ENCODE measurements at regions not wholly inside any gene's neighbourhood (a gene's known extent, or its start where the extent isn't known, plus 50 kb on each side); places are given as distances from the start of the nearest gene placed in this dataset.
A peak's percentile ranks its signal among the peaks of the same experiment; 100 is the strongest.

- DNase-seq: no peak
Measured at GRCh38 chr18:51955136-51955535, 384.9 kb upstream of the DCC start.

DNA sequence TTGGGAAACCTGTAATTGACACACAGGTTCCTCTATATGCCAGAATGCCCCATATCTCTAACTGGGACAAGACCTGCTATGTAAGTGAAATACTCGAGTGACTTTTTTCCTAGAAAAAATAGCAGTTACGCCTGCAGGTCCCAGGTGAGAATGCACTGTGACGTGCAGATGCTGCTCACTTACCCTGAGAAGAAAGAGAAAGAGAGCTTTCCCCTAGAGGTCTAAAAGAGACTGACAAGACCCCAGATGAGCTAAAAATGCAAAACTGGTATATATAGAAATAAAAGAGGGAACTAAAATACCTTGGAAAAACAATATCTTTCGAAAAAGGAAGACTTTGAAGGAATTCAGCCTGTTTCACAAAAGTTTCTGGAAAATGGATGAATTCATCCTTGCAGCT is 383.0 kb upstream of the DCC start:
- DNase-seq: no peak

DNA sequence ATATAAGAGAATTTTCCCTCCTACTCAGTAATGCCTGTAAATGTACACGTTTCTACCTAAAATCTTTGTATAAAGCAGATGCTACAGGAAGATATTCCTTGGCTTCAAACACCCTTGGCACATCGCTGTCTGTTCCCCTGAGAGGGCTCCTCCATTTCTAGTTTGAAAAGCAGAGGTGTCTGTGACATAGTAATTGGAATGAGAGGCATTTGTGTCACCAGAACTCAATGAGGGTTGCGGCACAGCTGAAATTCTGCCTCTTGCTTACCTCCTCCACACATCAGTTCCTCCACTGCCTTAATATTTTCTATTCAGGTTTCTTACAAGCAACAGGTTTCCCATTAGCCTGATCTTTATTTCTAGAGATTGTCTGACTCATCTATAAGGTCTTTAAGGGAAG is 359.9 kb upstream of the DCC start:
- no peak for DNase-seq

- DNase-seq: no peak
Measured at GRCh38 chr18:51988277-51988676, 351.7 kb upstream of the DCC start.

DNA sequence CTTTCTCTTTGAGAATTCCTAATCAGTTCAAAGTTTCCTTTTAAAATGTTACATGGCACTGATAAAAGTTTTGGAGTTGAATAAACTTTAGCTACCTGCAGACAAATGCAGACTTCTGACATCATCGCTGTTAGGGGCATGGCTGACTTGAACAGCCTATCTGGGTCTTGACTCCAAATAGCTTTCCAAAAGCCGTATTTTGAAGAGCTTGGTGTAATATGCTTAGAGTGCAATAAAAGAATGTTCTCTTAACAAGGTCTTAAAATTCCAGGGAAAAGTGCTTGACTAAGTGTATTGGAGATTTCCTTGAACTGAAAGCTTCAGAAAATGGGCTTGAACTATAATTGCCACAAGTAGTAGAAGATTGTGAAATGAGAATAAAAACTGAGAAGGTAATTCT is 342.9 kb upstream of the DCC start:
- no peak for DNase-seq

DNA sequence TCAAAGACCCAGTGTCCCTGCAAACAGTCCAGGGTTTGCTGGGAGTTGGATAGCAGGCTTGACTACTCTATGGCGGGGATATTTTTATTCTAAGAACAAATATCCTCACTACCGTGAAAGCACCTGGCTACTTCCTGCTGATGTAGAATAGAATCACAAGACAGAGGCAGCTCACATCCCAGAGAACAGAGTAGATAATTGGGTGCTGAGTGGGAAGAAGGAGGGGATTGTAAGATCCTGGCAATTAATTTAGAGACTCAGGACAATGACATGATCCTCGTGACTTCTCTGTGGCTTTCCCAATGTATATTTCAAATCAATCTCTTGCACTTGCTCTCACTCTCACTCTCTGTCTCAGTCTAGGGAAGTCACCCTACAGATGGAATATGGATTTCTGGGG is 341.9 kb upstream of the DCC start:
- no peak for DNase-seq

GRCh38 chr18:51998711-51999110 is 341.3 kb upstream of the DCC start:
- DNase-seq: no peak

DNA sequence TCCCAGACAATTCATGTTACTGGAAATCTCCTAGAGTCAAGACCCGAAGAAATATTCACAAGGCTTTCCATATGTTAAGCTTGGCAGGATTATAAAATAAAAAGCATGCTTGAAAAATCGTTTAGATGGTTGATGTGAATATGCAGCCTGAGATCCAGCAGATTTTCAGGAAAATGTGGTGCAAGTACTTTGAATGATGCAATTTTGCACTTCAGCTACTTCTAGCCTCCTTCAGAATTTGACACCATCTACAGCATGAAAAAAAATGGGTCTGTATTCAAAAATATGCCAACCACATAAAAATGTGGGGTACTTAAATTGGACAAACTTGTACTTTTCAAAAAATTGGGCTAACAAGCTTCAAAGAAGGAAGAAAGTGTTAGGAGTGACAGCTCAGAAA is 340.6 kb upstream of the DCC start:
- no peak for DNase-seq

DNA sequence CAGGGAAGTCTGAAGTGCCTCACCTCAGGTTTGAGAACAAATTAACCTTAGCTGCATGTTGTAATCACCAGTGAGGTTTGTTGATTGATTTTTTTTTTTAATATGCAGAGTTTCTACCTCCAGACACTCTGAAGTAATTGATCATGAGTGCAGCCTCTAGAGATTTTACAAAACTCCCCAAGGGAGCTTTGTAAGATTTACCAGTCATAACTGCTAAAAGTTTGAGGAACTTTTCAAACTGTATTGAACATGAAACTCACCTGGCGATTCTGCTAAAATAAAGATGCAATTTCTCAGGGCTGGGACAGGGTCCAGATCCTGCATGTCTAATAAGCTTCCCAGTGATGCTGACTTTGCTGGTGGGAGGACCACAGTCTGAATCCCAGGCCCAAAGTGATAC is 339.6 kb upstream of the DCC start:
- DNase-seq: no peak

GRCh38 chr18:52001106-52001505 is 338.9 kb upstream of the DCC start:
- no peak for DNase-seq

GRCh38 chr18:52002600-52002999 is 337.4 kb upstream of the DCC start:
- no peak for DNase-seq

GRCh38 chr18:52007105-52007504 is 332.9 kb upstream of the DCC start:
- no peak for DNase-seq

- DNase-seq: peak; percentile 45
Measured at GRCh38 chr18:52008330-52008729, 331.7 kb upstream of the DCC start.

GRCh38 chr18:52008736-52009135 is 331.3 kb upstream of the DCC start:
- DNase-seq: no peak

- no peak for DNase-seq
Measured at GRCh38 chr18:52009958-52010357, 330.0 kb upstream of the DCC start.

- no peak for DNase-seq
Measured at GRCh38 chr18:52045946-52046675, 293.9 kb upstream of the DCC start.

GRCh38 chr18:52046842-52047241 is 293.2 kb upstream of the DCC start:
- no peak for DNase-seq

GRCh38 chr18:52054324-52054723 is 285.7 kb upstream of the DCC start:
- peak; percentile 15 for DNase-seq

DNA sequence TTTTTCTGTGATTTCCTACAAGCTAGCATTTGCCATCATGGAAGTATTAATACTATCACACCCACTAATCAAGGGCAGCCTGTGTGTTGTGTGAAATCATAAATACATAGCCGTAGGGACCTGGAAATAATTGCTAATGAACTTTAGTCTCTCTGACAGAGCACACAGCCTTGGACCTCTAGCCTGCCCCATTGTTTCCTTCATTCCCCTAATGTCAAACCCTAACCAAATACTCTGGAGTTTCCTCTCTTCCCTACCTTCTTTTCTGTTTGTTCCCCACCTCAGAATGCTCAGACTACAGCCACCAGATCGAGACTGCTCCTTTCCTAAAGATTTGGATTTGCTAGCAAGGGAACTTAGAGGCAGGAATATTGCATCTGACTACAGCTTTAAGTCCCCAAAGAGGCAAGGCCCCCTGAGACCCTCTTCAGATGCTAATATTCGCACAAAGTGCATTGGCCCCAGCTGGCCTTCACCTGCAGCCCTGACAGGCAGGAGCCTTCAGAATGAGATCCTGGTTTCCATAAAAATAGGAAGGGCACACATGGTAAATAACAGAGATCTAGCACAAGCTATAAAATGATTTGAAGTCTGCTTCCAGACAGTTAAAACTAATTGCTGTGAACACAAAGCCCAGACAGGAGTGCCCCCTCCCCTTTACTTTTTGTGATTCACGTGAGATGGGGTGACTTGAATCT is 279.2 kb upstream of the DCC start:
- no peak for DNase-seq

GRCh38 chr18:52063923-52064322 is 276.1 kb upstream of the DCC start:
- no peak for DNase-seq

GRCh38 chr18:52069201-52069600 is 270.8 kb upstream of the DCC start:
- no peak for DNase-seq

- peak; percentile 38 for DNase-seq
Measured at GRCh38 chr18:52070291-52070756, 269.7 kb upstream of the DCC start.

DNA sequence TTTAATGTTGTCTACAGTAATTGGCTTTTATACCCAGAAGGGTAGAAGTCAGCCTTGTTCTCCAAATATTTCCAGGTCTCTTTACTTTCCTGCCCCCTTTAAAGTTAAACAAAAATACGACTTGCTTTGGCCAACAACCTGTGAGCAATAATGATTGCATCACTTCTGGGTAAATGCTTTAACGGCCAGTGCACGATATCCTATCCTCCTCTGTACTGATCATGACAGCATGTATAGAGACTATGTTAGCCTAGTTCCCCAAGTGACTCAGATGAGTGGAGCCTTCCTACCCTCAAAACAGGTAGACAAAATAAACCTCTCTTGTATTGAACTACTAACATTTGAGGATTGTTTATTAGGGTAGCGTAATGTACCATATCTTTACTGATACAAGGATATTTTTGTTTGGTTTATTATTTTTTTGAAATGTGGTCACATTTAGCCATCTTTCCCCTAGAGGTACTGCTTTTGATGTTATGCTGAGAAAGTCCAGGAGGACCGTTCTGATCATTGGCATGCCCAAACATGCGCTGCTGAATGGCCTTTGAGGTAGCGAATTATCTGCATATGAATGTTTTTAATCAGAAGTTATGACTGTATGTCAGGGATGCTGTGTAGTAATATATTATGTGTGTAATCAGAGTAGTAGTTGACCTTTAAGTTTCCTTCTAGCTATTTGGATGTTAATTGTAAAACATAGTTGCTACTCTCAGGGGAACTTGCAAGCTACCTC is 262.6 kb upstream of the DCC start:
- DNase-seq: no peak

- no peak for DNase-seq
Measured at GRCh38 chr18:52082246-52082645, 257.8 kb upstream of the DCC start.
